ENCODE measurements at regions not wholly inside any gene's neighbourhood (a gene's known extent, or its start where the extent isn't known, plus 50 kb on each side); places are given as distances from the start of the nearest gene placed in this dataset.

DNA sequence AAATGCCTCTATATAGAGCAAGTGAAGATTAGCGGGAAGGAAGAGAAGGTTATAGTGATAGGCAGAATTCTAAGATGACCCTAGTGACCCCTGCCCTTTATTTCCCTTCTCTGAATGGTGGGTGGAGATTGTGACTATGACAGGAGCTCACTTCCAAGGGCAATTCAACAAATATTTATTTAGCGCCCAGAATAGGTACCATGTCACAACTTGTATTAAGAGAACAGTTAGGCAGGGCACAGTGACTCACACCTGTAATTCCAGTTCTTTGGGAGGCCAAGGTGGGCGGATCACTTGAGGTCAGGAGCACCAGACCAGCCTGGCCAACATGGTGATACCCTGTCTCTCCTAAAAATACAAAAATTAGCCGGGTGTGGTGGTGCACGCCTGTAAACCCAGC, 236.0 kb upstream of the POGK start:
- no peak for DNase-seq (ENCODE audit: low spot score)
- in situ Hi-C loops (cut with MboI; ENCODE audit: low sequenced_read_pairs, unreplicated experiment), result no loop called here
- TF ChIP-seq, protein P1, sequence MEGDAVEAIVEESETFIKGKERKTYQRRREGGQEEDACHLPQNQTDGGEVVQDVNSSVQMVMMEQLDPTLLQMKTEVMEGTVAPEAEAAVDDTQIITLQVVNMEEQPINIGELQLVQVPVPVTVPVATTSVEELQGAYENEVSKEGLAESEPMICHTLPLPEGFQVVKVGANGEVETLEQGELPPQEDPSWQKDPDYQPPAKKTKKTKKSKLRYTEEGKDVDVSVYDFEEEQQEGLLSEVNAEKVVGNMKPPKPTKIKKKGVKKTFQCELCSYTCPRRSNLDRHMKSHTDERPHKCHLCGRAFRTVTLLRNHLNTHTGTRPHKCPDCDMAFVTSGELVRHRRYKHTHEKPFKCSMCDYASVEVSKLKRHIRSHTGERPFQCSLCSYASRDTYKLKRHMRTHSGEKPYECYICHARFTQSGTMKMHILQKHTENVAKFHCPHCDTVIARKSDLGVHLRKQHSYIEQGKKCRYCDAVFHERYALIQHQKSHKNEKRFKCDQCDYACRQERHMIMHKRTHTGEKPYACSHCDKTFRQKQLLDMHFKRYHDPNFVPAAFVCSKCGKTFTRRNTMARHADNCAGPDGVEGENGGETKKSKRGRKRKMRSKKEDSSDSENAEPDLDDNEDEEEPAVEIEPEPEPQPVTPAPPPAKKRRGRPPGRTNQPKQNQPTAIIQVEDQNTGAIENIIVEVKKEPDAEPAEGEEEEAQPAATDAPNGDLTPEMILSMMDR (IDR thresholded peaks at IDR 0.05; ENCODE audit: borderline replicate concordance, control extremely low read depth, extremely low read depth, insufficient read depth, missing control alignments), result no peak

DNA sequence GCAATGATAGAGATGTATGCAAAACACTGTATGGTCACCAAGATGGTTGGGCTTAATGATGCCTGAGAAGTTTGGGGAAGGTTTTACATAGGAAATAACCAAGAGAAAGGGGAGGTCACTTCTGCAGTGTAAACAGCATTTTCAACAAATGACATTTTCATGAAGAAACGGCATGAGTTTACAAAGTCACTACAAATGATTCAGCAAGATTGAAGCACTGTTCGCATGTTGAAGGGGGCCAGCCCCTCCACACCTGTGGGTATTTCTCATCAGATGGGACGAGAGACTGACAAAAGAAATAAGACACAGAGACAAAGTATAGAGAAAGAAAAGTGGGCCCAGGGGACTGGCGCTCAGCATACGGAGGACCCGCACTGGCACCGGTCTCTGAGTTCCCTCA, 234.1 kb upstream of the POGK start:
- DNase-seq (ENCODE audit: low spot score), result no peak
- TF ChIP-seq, protein P1 (IDR thresholded peaks at IDR 0.05; ENCODE audit: borderline replicate concordance, control extremely low read depth, extremely low read depth, insufficient read depth, missing control alignments), result no peak
- in situ Hi-C loops (cut with MboI; ENCODE audit: low sequenced_read_pairs, unreplicated experiment), result no loop called here

DNA sequence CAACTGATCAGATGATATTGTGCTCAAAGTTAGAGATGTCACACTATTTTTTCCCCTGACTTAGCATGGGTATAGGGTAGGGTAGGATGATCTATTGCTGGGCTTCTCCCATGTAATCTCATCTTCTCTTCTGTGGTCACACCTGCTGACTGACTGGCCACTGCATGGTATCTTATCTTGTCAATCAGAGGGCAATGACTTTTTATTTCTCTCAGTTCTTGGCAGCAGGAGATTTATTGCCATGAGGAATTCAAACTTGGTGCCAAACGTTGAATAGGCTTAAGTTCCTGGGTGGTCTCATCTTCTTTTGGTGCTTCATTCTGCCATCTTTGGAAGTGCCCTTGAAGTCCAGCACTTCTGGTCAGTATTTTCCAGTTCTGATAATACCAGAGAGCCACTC, 226.4 kb upstream of the POGK start:
- no peak for DNase-seq (ENCODE audit: low spot score)
- in situ Hi-C loops (cut with MboI; ENCODE audit: low sequenced_read_pairs, unreplicated experiment), result no loop called here
- TF ChIP-seq, protein P1 (IDR thresholded peaks at IDR 0.05; ENCODE audit: borderline replicate concordance, control extremely low read depth, extremely low read depth, insufficient read depth, missing control alignments), result no peak

DNA sequence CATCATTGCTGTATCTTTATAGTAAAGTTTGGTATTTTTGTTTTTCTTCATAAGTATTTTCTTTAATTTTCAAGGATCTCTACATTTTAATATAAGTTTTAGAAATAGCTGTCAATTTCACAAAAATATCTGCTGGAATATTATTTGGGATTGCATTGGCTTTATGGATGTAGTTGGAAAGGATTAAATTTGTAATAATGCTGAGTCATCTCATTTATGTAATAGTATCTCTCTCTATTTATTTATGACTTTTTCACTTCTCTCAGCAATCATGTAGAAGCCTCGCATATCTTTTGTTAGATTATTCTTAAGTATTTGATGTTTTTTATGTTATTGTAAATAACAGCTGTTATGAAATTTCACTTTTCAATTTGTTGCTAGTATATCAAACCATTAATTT, 223.1 kb upstream of the POGK start:
- in situ Hi-C loops (cut with MboI; ENCODE audit: low sequenced_read_pairs, unreplicated experiment), result no loop called here
- no peak for DNase-seq (ENCODE audit: low spot score)
- TF ChIP-seq, protein P1 (IDR thresholded peaks at IDR 0.05; ENCODE audit: borderline replicate concordance, control extremely low read depth, extremely low read depth, insufficient read depth, missing control alignments), result no peak

DNA sequence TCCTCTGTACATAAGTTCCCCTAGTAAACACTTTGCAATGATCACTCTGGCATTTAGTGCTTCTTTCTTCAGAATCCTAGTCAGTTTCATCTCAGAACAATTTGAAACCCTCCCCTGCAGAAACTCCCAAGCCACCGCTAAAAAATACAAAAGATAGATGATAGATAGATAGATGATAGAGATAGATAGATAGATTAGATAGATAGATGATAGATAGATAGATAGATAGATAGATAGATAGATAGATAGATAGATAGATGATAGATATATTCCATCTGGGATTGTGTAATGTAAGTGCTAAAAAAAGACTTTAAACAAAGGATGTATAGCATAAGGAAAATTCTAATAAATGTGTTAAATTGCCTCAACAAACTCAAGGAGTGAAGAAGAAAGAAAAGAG, 212.6 kb upstream of the POGK start:
- in situ Hi-C loops (cut with MboI; ENCODE audit: low sequenced_read_pairs, unreplicated experiment), result no loop called here
- TF ChIP-seq, protein P1 (IDR thresholded peaks at IDR 0.05; ENCODE audit: borderline replicate concordance, control extremely low read depth, extremely low read depth, insufficient read depth, missing control alignments), result no peak
- DNase-seq (ENCODE audit: low spot score), result no peak

DNA sequence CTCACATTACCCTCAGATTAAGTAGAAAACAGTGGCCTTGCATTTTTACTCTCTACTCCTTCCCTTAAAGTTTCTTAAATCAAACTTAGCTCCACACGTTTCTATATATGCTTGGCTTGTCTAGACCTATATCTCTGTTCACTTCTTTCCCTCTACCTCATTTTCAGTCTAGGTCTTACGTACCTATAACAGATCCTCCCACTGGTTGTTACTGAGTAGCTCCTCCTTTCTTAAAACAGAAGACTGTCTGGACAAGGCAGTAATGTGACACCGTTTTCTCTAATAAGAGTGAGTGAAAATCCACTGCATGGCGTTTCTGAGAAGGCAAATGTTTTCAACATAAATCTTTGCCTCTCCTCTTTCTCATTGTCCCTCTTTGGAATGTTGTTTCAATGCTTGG, 211.7 kb upstream of the POGK start:
- DNase-seq (ENCODE audit: low spot score), result no peak
- TF ChIP-seq, protein P1 (IDR thresholded peaks at IDR 0.05; ENCODE audit: borderline replicate concordance, control extremely low read depth, extremely low read depth, insufficient read depth, missing control alignments), result no peak
- in situ Hi-C loops (cut with MboI; ENCODE audit: low sequenced_read_pairs, unreplicated experiment), result no loop called here

DNA sequence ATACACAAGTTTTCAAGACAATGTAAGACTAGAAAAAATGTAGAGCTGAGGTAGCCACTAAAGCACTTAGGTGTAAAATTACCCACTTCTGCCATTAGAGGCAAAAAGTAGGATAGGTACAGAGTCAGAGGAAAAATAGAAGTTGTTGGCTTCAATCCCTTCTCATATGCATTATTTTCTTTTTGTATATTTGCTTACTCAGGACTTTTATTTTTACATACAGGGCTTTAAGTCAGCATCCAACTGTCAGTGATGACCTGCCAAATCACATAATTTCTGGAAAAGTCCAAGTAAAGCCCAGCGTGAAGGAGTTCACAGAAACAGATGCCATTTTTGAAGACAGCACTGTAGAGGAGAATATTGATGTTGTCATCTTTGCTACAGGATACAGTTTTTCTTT, 211.0 kb upstream of the POGK start:
- no peak for DNase-seq (ENCODE audit: low spot score)
- in situ Hi-C loops (cut with MboI; ENCODE audit: low sequenced_read_pairs, unreplicated experiment), result no loop called here
- TF ChIP-seq, protein P1 (IDR thresholded peaks at IDR 0.05; ENCODE audit: borderline replicate concordance, control extremely low read depth, extremely low read depth, insufficient read depth, missing control alignments), result no peak
